HCT116 (cell line): ENCODE measurements at regions not wholly inside any gene's neighbourhood (a gene's known extent, or its start where the extent isn't known, plus 50 kb on each side); places are given as distances from the start of the nearest gene placed in this dataset.

Experiments
- CTCF ChIP-seq, 3 experiments: fragments of 200-600 bp in 1 of 3; sonication (generic) in 1 of 3; IDR thresholded peaks in 2 of 3; conservative IDR thresholded peaks in 1 of 3; 2 replicates each; pipeline ENCODE4 v1.5.1; 2012 to 2017; ENCODE audit warnings: low read depth in 2 of 3, low read length in 2 of 3, antibody characterized with exemption in 1 of 3, borderline replicate concordance in 1 of 3, control low read depth in 1 of 3, mild to moderate bottlenecking in 1 of 3, mixed read lengths in 1 of 3, mixed run types in 1 of 3, moderate library complexity in 1 of 3; ENCODE audit not compliant: insufficient read depth in 1 of 3
- EGR1 ChIP-seq: IDR thresholded peaks from 2 replicates; pipeline ENCODE4 v1.6.1; 2012; ENCODE audit warnings: low read depth
- EZH2phosphoT487 ChIP-seq: fragments of 200-600 bp; IDR thresholded peaks from 2 replicates; pipeline ENCODE4 v1.6.1; 2018; ENCODE audit warnings: antibody characterized with exemption, borderline replicate concordance
- POLR2A ChIP-seq: IDR thresholded peaks from 2 replicates; pipeline ENCODE4 v1.7.0; 2011; ENCODE audit warnings: borderline replicate concordance; ENCODE audit not compliant: insufficient read depth, insufficient read length; ENCODE audit errors: extremely low read depth
- SRF ChIP-seq: IDR thresholded peaks from 2 replicates; pipeline ENCODE4 v1.6.1; 2012; ENCODE audit warnings: low read depth
- TF ChIP-seq, protein P1 (sequence below): IDR thresholded peaks from 2 replicates; pipeline ENCODE4 v1.6.1; 2011; ENCODE audit warnings: mild to moderate bottlenecking, low read length, moderate library complexity; ENCODE audit not compliant: insufficient replicate concordance; ENCODE audit errors: extremely low read depth

GRCh38 chr20:39161900-39162299 lies 199.8 kb downstream of the DHX35 start:
- TF ChIP-seq SRF: no peak
- TF ChIP-seq POLR2A: no peak
- no peak for TF ChIP-seq EZH2phosphoT487
- TF ChIP-seq, protein P1, sequence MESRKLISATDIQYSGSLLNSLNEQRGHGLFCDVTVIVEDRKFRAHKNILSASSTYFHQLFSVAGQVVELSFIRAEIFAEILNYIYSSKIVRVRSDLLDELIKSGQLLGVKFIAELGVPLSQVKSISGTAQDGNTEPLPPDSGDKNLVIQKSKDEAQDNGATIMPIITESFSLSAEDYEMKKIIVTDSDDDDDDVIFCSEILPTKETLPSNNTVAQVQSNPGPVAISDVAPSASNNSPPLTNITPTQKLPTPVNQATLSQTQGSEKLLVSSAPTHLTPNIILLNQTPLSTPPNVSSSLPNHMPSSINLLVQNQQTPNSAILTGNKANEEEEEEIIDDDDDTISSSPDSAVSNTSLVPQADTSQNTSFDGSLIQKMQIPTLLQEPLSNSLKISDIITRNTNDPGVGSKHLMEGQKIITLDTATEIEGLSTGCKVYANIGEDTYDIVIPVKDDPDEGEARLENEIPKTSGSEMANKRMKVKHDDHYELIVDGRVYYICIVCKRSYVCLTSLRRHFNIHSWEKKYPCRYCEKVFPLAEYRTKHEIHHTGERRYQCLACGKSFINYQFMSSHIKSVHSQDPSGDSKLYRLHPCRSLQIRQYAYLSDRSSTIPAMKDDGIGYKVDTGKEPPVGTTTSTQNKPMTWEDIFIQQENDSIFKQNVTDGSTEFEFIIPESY: no peak
- no peak for TF ChIP-seq CTCF (IDR thresholded peaks at IDR 0.05 in 2 of 3, conservative IDR thresholded peaks at IDR 0.05 in 1 of 3; ENCODE audit: borderline replicate concordance in 1 of 3, insufficient read depth in 1 of 3, low read depth in 2 of 3, low read length in 2 of 3)
- TF ChIP-seq EGR1: no peak
